ENCODE measurements at regions not wholly inside any gene's neighbourhood (a gene's known extent, or its start where the extent isn't known, plus 50 kb on each side); places are given as distances from the start of the nearest gene placed in this dataset.

- Histone ChIP-seq H3K27ac (ENCODE audit: low read depth in 1 of 2, low read length in 2 of 2) (no peak overlapping the region), H3K79me2 (ENCODE audit: insufficient read depth, low read length) (no peaks in the 10 kb centered on the region), H3K9ac (ENCODE audit: insufficient read depth, low read length, poor library complexity, severe bottlenecking) (no peak overlapping the region), H2AFZ (ENCODE audit: insufficient read depth, low read depth, low read length, poor library complexity, severe bottlenecking) (no peak overlapping the region), H3K36me3 (replicated peaks in 1 of 2; ENCODE audit: control insufficient read depth in 1 of 2, insufficient read depth in 2 of 2, low read length in 2 of 2) (no peaks in the 10 kb centered on the region), H3K9me3 (replicated peaks in 1 of 2; ENCODE audit: control insufficient read depth in 1 of 2, insufficient read depth in 1 of 2, low read length in 2 of 2) (no peaks in the 10 kb centered on the region), H3K27me3 (ENCODE audit: control insufficient read depth in 2 of 2, insufficient read depth in 2 of 2, low read length in 2 of 2) (peaks cover 0 to 10% of the 10 kb centered on the region in 2 donors), H3K4me3 (replicated peaks in 1 of 3; ENCODE audit: low read depth in 2 of 3, low read length in 3 of 3) (no peak overlapping the region), H4K20me1 (ENCODE audit: insufficient read depth, low read length) (no peaks in the 10 kb centered on the region), H3K4me1 (ENCODE audit: control insufficient read depth in 1 of 2, insufficient read depth in 2 of 2, low read length in 2 of 2) (no peaks in the 10 kb centered on the region), H3K4me2 (replicated peaks; ENCODE audit: extremely low read depth, low read length, poor library complexity, severe bottlenecking) (no peak overlapping the region)
- Mint-ChIP-seq H3K9me3 (no peaks in the 10 kb centered on the region), H3K36me3 (no peaks in the 10 kb centered on the region), H3K4me1 (no peaks in the 10 kb centered on the region), H3K27ac (no peak overlapping the region), H3K27me3 (ENCODE audit: low read depth in 3 of 3) (peaks cover 8 to 17% (median 12%) of the 10 kb centered on the region in 3 donors), H3K4me3 (no peak overlapping the region)
- DNase-seq: no peak
- TF ChIP-seq, protein P1, sequence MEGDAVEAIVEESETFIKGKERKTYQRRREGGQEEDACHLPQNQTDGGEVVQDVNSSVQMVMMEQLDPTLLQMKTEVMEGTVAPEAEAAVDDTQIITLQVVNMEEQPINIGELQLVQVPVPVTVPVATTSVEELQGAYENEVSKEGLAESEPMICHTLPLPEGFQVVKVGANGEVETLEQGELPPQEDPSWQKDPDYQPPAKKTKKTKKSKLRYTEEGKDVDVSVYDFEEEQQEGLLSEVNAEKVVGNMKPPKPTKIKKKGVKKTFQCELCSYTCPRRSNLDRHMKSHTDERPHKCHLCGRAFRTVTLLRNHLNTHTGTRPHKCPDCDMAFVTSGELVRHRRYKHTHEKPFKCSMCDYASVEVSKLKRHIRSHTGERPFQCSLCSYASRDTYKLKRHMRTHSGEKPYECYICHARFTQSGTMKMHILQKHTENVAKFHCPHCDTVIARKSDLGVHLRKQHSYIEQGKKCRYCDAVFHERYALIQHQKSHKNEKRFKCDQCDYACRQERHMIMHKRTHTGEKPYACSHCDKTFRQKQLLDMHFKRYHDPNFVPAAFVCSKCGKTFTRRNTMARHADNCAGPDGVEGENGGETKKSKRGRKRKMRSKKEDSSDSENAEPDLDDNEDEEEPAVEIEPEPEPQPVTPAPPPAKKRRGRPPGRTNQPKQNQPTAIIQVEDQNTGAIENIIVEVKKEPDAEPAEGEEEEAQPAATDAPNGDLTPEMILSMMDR (IDR thresholded peaks at IDR 0.05): no peak
- WGBS (ENCODE audit: insufficient coverage): 94% methylated on average over 25 of the region's 25 CpGs
- intact Hi-C loops (cut with micrococcal nuclease): no loop called here
Observed at GRCh38 chr18:78727057-78727739, 252.4 kb upstream of the SALL3 start.

DNA sequence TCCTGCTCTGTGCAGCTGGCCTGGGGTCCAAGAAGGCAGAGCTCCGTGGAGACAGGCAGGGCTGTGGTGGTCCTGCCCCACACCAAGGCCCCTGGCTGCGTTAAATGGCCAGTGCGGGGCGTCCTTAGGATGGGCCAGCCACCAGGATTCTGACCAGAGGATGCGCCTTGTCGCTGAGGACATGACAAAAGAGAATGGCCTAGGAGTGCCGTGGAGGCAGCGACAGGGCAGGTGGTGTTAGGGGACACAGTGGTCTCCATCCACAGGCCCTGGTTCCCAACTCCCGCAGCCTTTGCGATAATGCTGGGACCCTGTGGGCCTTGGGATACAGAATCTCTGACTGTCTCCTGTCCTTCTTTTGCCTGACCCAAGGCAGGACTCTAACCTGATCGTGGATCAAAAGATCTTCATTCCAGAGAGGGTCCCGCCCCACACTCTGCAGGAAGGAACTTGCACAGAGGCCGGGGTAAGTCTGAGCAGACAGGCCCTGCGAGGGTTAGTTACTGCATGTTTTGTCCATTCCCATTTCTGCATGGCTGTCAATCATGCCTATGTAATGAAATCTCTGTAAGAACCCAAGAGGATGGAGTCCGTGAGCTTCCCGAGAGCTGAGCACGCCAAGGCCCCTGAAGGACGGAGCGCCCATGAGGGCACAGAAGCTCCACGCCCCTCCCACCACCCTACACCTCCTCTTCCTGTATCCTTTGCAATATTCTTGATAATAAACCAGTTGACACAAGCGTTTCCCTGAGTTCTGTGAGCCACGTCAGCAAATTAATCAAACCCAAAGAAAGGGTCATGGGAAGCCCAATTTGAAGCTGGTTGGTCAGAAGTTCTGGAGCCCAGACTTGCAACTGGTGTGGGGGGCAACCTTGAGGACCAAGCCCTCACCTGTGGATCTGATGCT lies 251.5 kb upstream of the SALL3 start:
- no peak for DNase-seq
- Histone ChIP-seq H2AFZ (ENCODE audit: insufficient read depth, low read depth, low read length, poor library complexity, severe bottlenecking) (no peak overlapping the region), H3K4me3 (replicated peaks in 1 of 3; ENCODE audit: low read depth in 2 of 3, low read length in 3 of 3) (no peak overlapping the region), H3K79me2 (ENCODE audit: insufficient read depth, low read length) (no peaks in the 10 kb centered on the region), H3K27ac (ENCODE audit: low read depth in 1 of 2, low read length in 2 of 2) (no peak overlapping the region), H3K36me3 (replicated peaks in 1 of 2; ENCODE audit: control insufficient read depth in 1 of 2, insufficient read depth in 2 of 2, low read length in 2 of 2) (no peaks in the 10 kb centered on the region), H3K9me3 (replicated peaks in 1 of 2; ENCODE audit: control insufficient read depth in 1 of 2, insufficient read depth in 1 of 2, low read length in 2 of 2) (no peaks in the 10 kb centered on the region), H4K20me1 (ENCODE audit: insufficient read depth, low read length) (no peaks in the 10 kb centered on the region), H3K9ac (ENCODE audit: insufficient read depth, low read length, poor library complexity, severe bottlenecking) (no peak overlapping the region), H3K4me2 (replicated peaks; ENCODE audit: extremely low read depth, low read length, poor library complexity, severe bottlenecking) (no peak overlapping the region), H3K27me3 (ENCODE audit: control insufficient read depth in 2 of 2, insufficient read depth in 2 of 2, low read length in 2 of 2) (peaks cover 0 to 4% of the 10 kb centered on the region in 2 donors), H3K4me1 (ENCODE audit: control insufficient read depth in 1 of 2, insufficient read depth in 2 of 2, low read length in 2 of 2) (no peaks in the 10 kb centered on the region)
- TF ChIP-seq, protein P1 (IDR thresholded peaks at IDR 0.05): no peak
- no peak overlapping the region for H3K4me3 Mint-ChIP-seq
- no peak overlapping the region for H3K27ac Mint-ChIP-seq
- H3K27me3 Mint-ChIP-seq (ENCODE audit: low read depth in 3 of 3): peaks cover 5 to 9% (median 9%) of the 10 kb centered on the region in 3 donors
- no peaks in the 10 kb centered on the region for H3K36me3 Mint-ChIP-seq
- H3K4me1 Mint-ChIP-seq: no peaks in the 10 kb centered on the region
- WGBS (ENCODE audit: insufficient coverage): 91% methylated on average over 22 of the region's 22 CpGs
- H3K9me3 Mint-ChIP-seq: no peaks in the 10 kb centered on the region
- intact Hi-C loops (cut with micrococcal nuclease): no loop called here
